ENCODE measurements at regions not wholly inside any gene's neighbourhood (a gene's known extent, or its start where the extent isn't known, plus 50 kb on each side); places are given as distances from the start of the nearest gene placed in this dataset.

DNA sequence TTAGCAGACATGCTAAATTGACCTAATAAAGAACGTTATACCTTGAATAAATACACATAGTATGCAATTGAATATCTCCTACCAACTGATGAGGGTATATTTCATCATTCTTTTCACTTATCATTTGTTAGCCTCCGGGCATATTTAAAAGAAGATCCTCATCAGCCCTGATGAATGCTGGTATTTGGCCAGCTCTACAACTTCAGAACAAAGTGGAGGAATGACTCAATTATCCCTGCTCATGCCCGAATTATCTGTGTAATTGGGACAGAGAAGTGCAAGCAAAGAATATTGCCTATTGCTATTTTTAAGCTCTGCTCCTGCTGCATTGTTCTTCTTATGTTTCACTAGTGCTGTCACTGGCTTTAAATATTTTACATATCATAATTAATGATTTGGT lies 622.1 kb downstream of the METTL15 start:
- in situ Hi-C loops (cut with HindIII; ENCODE audit: low pct_ligation_motif_present, low sequenced_read_pairs): no loop called here
- Histone ChIP-seq H3K36me3 (replicated peaks) (no peaks in the 10 kb centered on the region), H3K27ac (no peak overlapping the region), H3K4me3 (ENCODE audit: low read depth, low read length) (no peak overlapping the region), H3K27me3 (replicated peaks) (no peaks in the 10 kb centered on the region)
- TF ChIP-seq, protein P1, sequence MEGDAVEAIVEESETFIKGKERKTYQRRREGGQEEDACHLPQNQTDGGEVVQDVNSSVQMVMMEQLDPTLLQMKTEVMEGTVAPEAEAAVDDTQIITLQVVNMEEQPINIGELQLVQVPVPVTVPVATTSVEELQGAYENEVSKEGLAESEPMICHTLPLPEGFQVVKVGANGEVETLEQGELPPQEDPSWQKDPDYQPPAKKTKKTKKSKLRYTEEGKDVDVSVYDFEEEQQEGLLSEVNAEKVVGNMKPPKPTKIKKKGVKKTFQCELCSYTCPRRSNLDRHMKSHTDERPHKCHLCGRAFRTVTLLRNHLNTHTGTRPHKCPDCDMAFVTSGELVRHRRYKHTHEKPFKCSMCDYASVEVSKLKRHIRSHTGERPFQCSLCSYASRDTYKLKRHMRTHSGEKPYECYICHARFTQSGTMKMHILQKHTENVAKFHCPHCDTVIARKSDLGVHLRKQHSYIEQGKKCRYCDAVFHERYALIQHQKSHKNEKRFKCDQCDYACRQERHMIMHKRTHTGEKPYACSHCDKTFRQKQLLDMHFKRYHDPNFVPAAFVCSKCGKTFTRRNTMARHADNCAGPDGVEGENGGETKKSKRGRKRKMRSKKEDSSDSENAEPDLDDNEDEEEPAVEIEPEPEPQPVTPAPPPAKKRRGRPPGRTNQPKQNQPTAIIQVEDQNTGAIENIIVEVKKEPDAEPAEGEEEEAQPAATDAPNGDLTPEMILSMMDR (IDR thresholded peaks at IDR 0.05; ENCODE audit: low read depth, low read length, missing control alignments): no peak
- no peak for DNase-seq

GRCh38 chr11:28729339-28729738 lies 621.2 kb downstream of the METTL15 start:
- no peaks in the 10 kb centered on the region for H3K27me3 ChIP-seq (replicated peaks)
- no peak overlapping the region for H3K4me3 ChIP-seq (ENCODE audit: low read depth, low read length)
- TF ChIP-seq, protein P1 (IDR thresholded peaks at IDR 0.05; ENCODE audit: low read depth, low read length, missing control alignments): no peak
- no peak overlapping the region for H3K27ac ChIP-seq
- in situ Hi-C loops (cut with HindIII; ENCODE audit: low pct_ligation_motif_present, low sequenced_read_pairs): no loop called here
- no peaks in the 10 kb centered on the region for H3K36me3 ChIP-seq (replicated peaks)
- no peak for DNase-seq

GRCh38 chr11:28728666-28729065 lies 620.5 kb downstream of the METTL15 start:
- TF ChIP-seq, protein P1 (IDR thresholded peaks at IDR 0.05; ENCODE audit: low read depth, low read length, missing control alignments): no peak
- H3K36me3 ChIP-seq (replicated peaks): no peaks in the 10 kb centered on the region
- in situ Hi-C loops (cut with HindIII; ENCODE audit: low pct_ligation_motif_present, low sequenced_read_pairs): no loop called here
- no peaks in the 10 kb centered on the region for H3K27me3 ChIP-seq (replicated peaks)
- no peak for DNase-seq
- H3K4me3 ChIP-seq (ENCODE audit: low read depth, low read length): no peak overlapping the region
- no peak overlapping the region for H3K27ac ChIP-seq

DNA sequence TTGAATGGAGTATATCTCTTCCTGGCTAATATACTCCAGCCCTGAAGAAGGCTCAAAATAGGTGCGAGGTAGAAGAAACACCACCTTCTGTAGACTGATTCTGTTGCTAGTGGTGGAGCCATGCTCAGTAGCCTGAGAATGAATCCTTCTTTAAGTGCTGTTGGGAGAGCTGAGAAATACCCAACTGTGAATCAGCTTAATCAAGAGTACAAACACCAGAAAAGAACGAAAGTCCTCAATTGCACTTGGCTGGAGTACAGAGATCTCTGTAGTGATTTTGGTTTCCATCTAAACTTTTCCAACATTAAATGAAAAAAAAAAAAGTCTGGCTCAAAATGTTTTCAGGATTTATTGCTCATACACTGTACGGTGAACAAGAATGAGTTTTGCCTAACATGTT lies 619.1 kb downstream of the METTL15 start:
- DNase-seq: no peak
- Histone ChIP-seq H3K27me3 (replicated peaks) (no peaks in the 10 kb centered on the region), H3K36me3 (replicated peaks) (no peaks in the 10 kb centered on the region), H3K4me3 (ENCODE audit: low read depth, low read length) (no peak overlapping the region), H3K27ac (no peak overlapping the region)
- in situ Hi-C loops (cut with HindIII; ENCODE audit: low pct_ligation_motif_present, low sequenced_read_pairs): no loop called here
- TF ChIP-seq, protein P1 (IDR thresholded peaks at IDR 0.05; ENCODE audit: low read depth, low read length, missing control alignments): no peak

GRCh38 chr11:28726432-28726831 lies 618.2 kb downstream of the METTL15 start:
- in situ Hi-C loops (cut with HindIII; ENCODE audit: low pct_ligation_motif_present, low sequenced_read_pairs): no loop called here
- Histone ChIP-seq H3K36me3 (replicated peaks) (no peaks in the 10 kb centered on the region), H3K27ac (no peak overlapping the region), H3K4me3 (ENCODE audit: low read depth, low read length) (no peak overlapping the region), H3K27me3 (replicated peaks) (no peaks in the 10 kb centered on the region)
- no peak for DNase-seq
- TF ChIP-seq, protein P1 (IDR thresholded peaks at IDR 0.05; ENCODE audit: low read depth, low read length, missing control alignments): no peak

- in situ Hi-C loops (cut with HindIII; ENCODE audit: low pct_ligation_motif_present, low sequenced_read_pairs): no loop called here
- Histone ChIP-seq H3K36me3 (replicated peaks) (no peaks in the 10 kb centered on the region), H3K27ac (no peak overlapping the region), H3K4me3 (ENCODE audit: low read depth, low read length) (no peak overlapping the region), H3K27me3 (replicated peaks) (no peaks in the 10 kb centered on the region)
- TF ChIP-seq, protein P1 (IDR thresholded peaks at IDR 0.05; ENCODE audit: low read depth, low read length, missing control alignments): no peak
- no peak for DNase-seq
Observed at GRCh38 chr11:28715726-28716125, 607.5 kb downstream of the METTL15 start.

Measured in brain microvascular endothelial cell (primary cell).